Mucosa of rectum (tissue), 2 donors: ENCODE measurements at regions not wholly inside any gene's neighbourhood (a gene's known extent, or its start where the extent isn't known, plus 50 kb on each side); places are given as distances from the start of the nearest gene placed in this dataset.

ENCODE experiments used
- H3K27ac ChIP-seq, 2 donors: one replicate each; pipeline ENCODE4 v1.7.0; 2013; ENCODE audit warnings: inconsistent platforms in 2 of 2, low read depth in 2 of 2, low read length in 2 of 2
- H3K27me3 ChIP-seq, 2 donors: one replicate each; pipeline ENCODE4 v1.7.0; 2013; ENCODE audit warnings: low read length in 2 of 2; ENCODE audit not compliant: control insufficient read depth in 2 of 2, insufficient read depth in 2 of 2
- H3K36me3 ChIP-seq, 2 donors: one replicate each; pipeline ENCODE4 v1.7.0; 2013; ENCODE audit warnings: low read length in 2 of 2; ENCODE audit not compliant: control insufficient read depth in 2 of 2, insufficient read depth in 2 of 2
- H3K4me1 ChIP-seq, 2 donors: one replicate each; pipeline ENCODE4 v1.7.0; 2013; ENCODE audit warnings: low read length in 2 of 2, mild to moderate bottlenecking in 1 of 2; ENCODE audit not compliant: control insufficient read depth in 2 of 2, insufficient read depth in 2 of 2
- H3K4me3 ChIP-seq, 2 donors: one replicate each; pipeline ENCODE4 v1.7.0; 2013; ENCODE audit warnings: low read length in 2 of 2
- H3K9ac ChIP-seq, 2 donors: one replicate each; pipeline ENCODE4 v1.7.0; 2013; ENCODE audit warnings: low read length in 2 of 2, low read depth in 1 of 2, mild to moderate bottlenecking in 1 of 2
- H3K9me3 ChIP-seq, 2 donors: one replicate each; pipeline ENCODE4 v1.7.0; 2013; ENCODE audit warnings: low read length in 2 of 2; ENCODE audit not compliant: control insufficient read depth in 2 of 2
- donor health status: healthy.
- donor health status: Normal muscosa, but diverticular disease.

DNA sequence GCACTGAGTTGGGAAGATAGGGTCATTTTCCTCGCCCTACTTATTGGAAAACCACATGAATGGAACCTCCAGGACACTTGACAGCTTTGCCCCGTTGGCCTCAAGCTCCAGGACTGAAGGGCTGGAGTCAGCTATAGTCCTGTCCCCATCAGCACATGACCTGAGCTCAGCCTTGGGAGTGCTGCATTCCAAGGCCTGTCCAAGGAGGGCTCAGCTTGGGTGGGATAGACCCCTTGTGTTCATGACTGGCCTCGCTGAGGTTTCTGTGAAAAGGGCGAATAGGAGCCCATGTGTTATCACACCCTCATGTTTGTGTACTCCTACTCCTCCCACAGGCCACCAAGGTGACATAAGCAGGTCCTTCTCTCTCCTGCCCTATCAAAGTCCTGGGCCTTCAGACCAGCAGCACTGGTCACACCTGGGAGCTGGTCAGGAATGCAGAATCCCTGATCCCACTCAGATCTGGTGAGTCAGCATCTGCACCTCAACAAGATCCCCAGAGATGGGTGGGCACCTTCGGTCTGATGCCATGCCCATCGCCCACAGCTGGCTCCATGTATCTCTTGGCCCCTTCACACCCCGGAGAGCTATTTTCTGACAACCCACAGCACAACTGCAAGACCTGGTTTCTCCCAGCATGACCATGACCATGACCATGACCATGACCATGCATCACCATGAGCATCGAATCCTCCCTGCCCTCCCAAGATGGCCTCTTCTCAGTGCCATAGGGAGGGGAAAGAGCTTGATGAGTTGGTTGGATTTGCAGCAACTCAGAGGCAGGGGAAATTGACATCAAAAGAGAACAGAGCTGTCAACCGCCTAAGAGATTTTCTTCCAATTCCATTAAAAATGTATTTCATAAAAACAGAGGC, 83.0 kb upstream of the RAB6C start:
- Histone ChIP-seq H3K36me3 (no peaks in the 10 kb centered on the region), H3K4me3 (no peak overlapping the region), H3K27me3 (no peaks in the 10 kb centered on the region), H3K27ac (no peak overlapping the region), H3K9ac (no peak overlapping the region), H3K9me3 (no peaks in the 10 kb centered on the region), H3K4me1 (no peaks in the 10 kb centered on the region)

DNA sequence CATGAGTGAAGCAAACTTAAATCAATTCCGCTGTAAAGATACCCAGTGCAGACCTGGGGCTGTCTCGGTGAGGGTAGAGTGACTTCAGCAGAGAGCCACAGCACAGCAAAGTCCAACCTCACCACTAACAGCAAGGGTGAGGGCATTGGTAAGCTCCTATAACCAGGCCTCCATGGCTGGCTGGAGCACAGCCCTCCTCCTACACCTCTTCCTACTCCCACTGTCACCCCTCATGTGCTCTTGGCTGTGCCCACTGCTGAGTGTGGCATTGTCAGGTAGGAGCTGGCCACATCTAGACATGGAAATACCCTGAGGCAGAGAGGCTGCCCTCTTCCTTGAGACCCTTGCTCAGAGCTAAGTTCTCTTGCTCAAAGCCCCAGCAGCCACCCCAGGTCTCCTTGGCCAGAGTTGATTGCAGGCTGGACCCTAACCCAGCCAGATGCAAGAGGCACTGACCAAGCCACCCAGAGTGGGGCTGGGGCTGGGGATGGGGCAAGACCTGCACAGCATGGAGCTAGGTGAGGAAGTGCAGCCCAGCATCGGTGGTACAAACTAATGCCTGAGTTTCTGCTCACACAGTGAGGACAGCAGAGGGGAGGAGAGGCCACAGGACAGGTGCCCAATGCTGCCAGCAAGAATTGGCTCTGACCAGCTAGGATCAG, 77.6 kb upstream of the RAB6C start:
- H3K9ac ChIP-seq: no peak overlapping the region
- H3K4me3 ChIP-seq: no peak overlapping the region
- H3K27ac ChIP-seq: no peak overlapping the region
- no peaks in the 10 kb centered on the region for H3K36me3 ChIP-seq
- no peaks in the 10 kb centered on the region for H3K27me3 ChIP-seq
- no peaks in the 10 kb centered on the region for H3K9me3 ChIP-seq
- H3K4me1 ChIP-seq: no peaks in the 10 kb centered on the region

DNA sequence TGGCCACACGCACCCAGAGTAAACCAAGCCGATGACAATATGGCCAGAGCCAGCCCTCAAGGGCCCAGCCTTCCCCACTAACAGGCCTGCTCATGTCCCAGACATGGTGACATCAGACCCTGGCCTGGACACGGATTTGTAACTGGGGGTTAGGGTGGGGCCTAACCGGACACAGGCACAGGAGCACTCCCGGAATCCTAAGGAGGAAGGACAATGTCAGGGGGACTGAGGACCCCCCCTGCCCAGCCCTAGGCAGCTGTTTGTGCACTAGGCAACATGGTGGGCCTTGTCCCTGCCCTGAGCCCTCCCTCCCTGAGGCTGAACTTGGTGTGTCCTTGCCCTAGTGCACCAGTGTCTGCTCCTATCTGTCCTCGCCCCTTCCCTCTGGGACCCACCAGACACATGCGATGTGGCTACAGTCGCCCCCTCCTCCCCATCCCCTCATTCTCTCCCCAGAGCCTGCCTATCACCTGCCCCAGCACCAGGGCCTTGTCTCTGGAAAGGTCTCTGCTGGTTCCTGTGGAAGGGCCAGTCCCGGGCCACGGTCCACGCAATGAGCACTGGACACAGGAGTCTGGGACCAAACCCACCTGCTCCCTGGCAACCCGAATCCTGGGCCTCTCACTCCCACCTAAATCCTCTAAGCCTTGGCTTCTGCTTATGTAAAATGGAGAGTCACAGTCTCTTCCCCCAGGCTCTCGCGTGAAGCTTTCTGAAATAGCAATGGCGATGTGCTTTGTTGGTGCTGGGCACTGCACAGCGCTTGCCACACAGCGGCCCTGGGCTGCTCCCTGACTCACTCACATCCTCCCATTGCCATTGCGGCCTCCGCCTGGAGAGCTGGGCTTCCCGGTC, 76.5 kb upstream of the RAB6C start:
- no peak overlapping the region for H3K27ac ChIP-seq
- H3K4me3 ChIP-seq: no peak overlapping the region
- H3K36me3 ChIP-seq: no peaks in the 10 kb centered on the region
- H3K9me3 ChIP-seq: no peaks in the 10 kb centered on the region
- H3K27me3 ChIP-seq: no peaks in the 10 kb centered on the region
- H3K4me1 ChIP-seq: no peaks in the 10 kb centered on the region
- H3K9ac ChIP-seq: no peak overlapping the region

DNA sequence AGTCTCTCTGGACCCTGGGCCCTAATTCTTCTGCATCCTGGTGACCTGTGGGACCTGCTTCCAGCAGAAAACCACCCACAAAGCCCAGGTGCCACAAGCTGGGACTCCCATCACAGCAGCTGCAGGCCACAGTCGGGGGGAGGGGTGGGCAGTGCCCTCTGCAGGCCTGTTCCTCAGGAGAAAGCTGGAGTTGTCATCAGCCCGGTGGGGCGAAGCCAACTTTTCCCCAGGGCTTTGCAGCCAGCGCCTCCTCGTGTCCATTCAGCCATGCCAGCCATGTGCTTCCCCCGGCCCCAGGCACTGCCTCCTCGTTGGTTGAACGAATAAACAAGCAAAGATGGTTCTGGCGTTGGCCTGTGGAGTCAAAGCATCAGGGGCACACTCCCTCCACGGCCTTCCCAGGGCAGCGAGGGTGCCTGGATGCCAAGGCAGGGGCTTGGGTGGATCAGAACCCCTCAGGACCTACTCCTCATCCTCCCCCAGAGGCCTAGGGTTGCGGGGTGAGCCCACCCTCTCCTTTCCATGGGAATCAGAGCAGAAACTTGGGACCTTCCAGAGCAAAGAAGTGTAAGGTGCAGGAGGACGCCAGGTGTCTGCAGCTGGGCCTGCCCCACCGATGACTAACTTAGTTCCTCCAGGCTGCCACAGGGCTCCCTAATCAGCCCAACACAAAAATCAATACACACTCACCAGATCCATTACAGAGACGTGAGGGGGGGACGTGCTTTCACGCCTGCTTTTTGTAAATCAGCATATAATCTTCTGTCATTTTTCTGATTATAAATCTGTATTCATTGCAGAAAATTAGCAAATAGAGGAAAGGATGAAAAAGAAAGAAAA, 75.7 kb upstream of the RAB6C start:
- H3K9ac ChIP-seq: no peak overlapping the region
- H3K27me3 ChIP-seq: no peaks in the 10 kb centered on the region
- H3K4me3 ChIP-seq: no peak overlapping the region
- no peak overlapping the region for H3K27ac ChIP-seq
- H3K36me3 ChIP-seq: no peaks in the 10 kb centered on the region
- H3K9me3 ChIP-seq: no peaks in the 10 kb centered on the region
- H3K4me1 ChIP-seq: no peaks in the 10 kb centered on the region

DNA sequence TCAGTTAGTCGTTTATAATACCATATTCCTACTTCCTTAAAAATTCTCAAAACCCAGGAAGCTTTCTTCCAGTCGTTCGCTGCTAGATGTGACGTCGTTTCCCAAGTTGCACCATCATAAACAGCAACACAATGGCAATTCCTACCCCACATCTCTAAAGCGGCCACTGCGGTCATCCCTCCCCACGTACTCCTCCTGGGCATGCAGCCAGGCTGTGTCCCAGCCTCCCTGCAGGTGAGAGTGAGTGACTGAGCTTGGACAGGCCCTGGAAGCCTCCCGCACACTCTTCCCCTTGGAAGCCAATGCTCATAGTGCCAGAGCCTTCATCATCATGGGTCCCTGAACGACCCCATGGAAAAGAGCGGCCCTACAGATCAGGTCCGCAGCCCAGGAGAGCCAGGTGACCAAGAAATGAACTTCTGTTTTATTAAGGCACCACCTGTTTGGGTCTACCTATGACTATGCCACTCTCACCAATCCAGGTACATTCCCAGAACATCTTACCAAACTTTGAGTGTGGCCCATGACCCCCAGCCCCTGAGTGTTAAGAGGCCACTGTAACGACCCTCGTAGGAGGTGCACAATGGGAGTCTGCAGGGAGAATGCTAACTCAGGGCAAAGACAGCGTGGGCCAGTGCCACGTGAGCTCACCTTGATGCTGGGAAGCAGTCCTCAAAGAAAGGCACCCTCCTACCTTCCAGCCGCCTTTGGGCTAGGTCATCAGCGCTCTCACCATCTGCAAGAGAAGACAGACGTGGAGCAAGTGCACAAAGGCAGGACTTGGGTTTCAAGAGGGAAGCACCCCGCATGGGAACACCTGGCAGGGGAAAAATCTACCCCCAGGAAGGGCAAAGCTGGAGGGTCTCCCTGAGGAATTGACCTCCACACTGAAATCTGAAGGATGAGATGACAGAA, 74.7 kb upstream of the RAB6C start:
- H3K9me3 ChIP-seq: no peaks in the 10 kb centered on the region

DNA sequence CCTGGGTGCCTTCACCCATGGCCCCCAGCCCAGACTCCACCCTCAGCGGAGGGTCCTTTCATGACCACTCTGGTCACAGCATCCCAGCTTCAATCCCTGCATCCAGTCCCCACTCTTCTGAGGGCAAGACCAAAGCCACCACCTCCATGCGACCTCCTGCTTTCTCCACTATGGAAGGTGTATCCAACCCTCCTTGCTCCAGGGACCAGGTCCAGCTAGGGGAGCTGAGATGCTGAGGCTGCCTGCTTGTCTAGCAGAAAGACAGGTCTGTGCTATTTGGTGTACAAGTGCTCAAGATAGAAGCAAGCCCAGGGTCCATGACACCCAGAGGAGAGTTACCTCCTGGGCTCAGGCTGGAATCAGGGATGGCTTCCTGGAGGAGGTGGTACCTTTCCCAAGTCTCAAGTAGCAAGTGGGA, 73.8 kb upstream of the RAB6C start:
- H3K27me3 ChIP-seq: no peaks in the 10 kb centered on the region

More for the DNA sequence above, 74.7 kb upstream of the RAB6C start:
- H3K9ac ChIP-seq: no peak overlapping the region
- H3K27me3 ChIP-seq: no peaks in the 10 kb centered on the region
- H3K4me3 ChIP-seq: no peak overlapping the region
- H3K27ac ChIP-seq: no peak overlapping the region
- no peaks in the 10 kb centered on the region for H3K36me3 ChIP-seq
- H3K4me1 ChIP-seq: no peaks in the 10 kb centered on the region

GRCh38 chr2:129906139-129906860, 73.2 kb upstream of the RAB6C start:
- H3K27ac ChIP-seq: no peak overlapping the region
- H3K9me3 ChIP-seq: no peaks in the 10 kb centered on the region
- no peaks in the 10 kb centered on the region for H3K27me3 ChIP-seq
- H3K4me3 ChIP-seq: no peak overlapping the region
- H3K9ac ChIP-seq: no peak overlapping the region
- no peaks in the 10 kb centered on the region for H3K36me3 ChIP-seq
- no peaks in the 10 kb centered on the region for H3K4me1 ChIP-seq

More for the DNA sequence above, 73.8 kb upstream of the RAB6C start:
- H3K4me1 ChIP-seq: no peaks in the 10 kb centered on the region
- H3K36me3 ChIP-seq: no peaks in the 10 kb centered on the region
- H3K9ac ChIP-seq: no peak overlapping the region
- no peak overlapping the region for H3K4me3 ChIP-seq
- H3K27ac ChIP-seq: no peak overlapping the region
- H3K9me3 ChIP-seq: no peaks in the 10 kb centered on the region

- Histone ChIP-seq H3K4me3 (no peak overlapping the region), H3K4me1 (no peaks in the 10 kb centered on the region), H3K27ac (no peak overlapping the region), H3K36me3 (no peaks in the 10 kb centered on the region), H3K9me3 (no peaks in the 10 kb centered on the region), H3K9ac (no peak overlapping the region), H3K27me3 (no peaks in the 10 kb centered on the region)
Observed at GRCh38 chr2:129906861-129907235, 72.6 kb upstream of the RAB6C start.
